Limb (tissue), 2 donors: ENCODE measurements at regions not wholly inside any gene's neighbourhood (a gene's known extent, or its start where the extent isn't known, plus 50 kb on each side); places are given as distances from the start of the nearest gene placed in this dataset.

Experiments
- DNase-seq, 2 donors: peaks; one replicate each; pipeline ENCODE4 v3.0.0-alpha.2; 2016; ENCODE audit errors: extremely low spot score in 2 of 2

DNA sequence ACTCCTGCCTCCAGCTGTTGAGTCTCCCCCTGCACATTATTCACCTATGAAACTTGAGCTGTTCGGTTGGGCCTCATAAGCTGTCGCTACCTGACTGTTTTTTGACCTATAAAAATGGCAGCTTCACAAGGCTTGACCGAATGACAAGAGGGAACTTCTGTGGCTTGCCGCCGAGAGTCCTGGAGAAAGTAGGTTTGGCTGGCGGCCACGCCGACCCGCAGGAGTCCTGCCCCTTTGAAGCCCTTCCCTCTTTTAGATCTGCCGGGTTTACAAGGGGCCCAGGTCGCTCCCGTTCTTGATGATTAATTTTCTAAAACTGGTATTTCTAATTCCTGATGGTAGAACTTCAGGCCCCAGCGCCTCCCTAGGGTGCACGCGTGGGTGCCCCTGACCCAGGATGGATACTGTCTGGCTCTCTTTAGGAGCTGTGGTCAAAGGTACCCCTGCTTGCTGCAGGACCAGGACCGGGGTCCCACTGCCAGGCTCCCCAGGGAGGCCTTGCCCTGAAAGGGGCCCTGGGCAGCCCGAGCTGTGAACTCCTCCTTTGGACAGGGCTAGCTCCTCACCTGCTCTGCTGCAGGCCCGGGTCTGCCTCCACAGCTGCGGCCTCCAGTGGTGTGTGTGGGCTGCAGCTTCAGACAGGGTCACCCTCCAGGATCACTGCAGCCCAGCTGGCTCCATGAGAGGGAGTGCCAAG lies 171.8 kb downstream of the CTTN start:
- no peak for DNase-seq

DNA sequence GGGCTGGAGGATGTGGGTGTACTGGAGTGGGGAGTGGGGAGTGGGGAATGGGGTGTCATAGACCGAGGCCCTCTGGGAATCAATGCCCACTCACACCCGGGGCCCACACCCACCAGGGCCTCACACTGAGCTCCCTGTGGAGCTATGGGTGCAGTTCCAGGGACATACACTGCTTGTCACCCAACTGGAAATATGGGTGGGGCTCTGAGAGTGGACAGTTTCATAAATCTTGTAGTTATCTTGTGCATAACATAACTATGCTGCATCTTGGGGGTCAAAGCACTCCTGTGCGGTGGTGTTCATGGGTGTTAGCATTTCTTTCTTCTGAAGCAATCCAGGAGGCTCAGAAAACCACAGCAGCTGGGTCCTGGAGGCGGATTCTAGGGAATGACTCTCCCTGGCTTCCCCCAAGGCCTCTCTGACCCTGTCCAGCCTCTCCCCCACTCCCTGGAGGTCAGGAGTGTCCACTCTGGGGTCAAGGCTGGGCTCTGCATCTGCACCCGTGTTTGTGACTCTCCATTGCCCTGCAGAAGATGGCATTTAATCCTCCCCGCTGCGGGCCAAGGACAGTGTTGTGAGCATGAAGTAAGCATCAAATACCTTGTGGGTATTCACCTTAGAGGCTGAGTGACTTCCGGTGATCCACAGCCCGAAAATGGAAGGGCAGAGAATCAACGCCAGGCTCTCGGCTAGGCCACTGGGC lies 172.5 kb downstream of the CTTN start:
- no peak for DNase-seq

DNA sequence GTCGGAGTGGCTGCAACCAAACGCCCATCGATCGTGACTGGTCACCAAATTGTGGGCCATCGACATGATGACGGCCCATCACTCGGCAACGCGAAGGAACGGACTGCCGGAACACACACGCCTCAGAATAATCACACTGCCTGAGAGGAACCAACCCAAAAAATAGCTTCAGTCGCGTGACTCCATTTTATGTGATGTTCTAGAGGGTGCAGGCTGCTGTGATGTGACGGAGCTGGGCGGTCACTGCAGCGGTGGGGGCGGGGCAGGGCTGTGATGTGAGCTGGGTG lies 174.6 kb downstream of the CTTN start:
- no peak for DNase-seq

- peak in 1 of 2 donors; percentile 25 for DNase-seq
Observed at GRCh38 chr11:70573701-70574151, 175.4 kb downstream of the CTTN start.

- no peak for DNase-seq
Observed at GRCh38 chr11:70574725-70575347, 176.5 kb downstream of the CTTN start.

DNA sequence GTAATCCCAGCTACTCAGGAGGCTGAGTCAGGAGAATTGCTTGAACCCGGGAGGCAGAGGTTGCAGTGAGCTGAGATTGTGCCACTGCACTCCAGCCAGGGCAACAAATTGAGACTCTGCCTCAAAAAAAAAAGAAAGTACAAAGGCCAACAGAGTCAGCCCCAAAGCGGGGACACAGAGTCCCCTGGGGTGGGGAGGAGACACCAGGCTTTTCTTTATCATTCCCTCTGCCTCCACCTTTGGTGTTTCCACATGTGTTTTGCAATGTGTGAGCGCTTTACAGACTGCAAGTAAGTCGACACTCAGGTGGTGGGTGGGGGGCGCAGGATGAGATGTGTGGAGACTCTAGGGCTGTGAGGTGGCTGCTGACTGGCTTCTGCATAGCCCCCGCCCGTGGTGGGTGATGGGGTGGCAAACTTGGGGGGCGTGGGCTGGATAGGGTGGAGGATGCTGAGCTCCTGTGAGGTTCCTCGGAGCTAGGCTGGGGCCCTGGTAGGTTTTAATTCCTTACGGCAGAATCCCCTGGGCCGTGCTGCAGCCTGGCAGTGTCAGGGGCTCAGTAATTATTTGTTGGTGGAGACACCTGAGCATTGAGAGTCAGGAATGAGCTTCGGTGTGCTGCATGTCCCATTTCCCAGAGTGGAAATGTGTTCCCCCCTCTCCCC lies 177.2 kb downstream of the CTTN start:
- DNase-seq = no peak

DNA sequence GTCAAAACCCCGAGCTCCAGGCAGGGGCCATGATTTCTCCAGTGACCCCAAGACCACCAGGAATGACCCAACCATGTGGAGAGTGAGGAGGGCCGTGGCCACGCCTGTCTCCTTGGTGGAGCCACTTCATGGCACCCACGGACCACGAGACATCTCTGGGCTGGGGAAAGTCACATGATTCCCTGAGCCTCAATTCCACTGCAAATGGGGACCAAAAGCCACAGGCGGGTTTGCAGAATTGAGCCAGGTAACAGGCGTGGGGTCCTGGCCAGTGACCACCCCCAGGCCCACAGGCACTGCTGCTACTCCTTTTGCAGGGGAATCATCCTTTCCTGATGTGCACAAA lies 178.9 kb downstream of the CTTN start:
- DNase-seq = no peak

GRCh38 chr11:70577948-70578347 lies 179.6 kb downstream of the CTTN start:
- no peak for DNase-seq

DNA sequence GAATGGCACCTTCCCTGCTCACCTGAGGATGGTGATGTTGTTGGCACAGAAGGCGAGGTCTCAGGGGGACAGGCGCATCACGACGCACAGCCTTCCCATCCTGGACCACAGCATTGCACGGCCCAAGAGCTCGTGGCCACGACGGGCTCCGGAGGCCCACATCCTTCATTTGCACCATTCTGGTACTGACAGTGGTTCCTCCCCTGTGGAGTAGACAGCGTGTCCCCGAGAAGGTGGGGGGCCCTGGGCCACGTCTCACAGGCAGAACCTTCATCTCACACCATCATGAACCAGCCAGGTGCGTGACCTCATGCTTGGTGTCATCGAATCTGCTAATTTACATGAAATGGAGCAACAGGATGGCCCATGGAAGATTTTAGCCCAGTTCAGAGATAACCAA lies 180.0 kb downstream of the CTTN start:
- DNase-seq = no peak

GRCh38 chr11:70578831-70579230 lies 180.5 kb downstream of the CTTN start:
- no peak for DNase-seq

DNA sequence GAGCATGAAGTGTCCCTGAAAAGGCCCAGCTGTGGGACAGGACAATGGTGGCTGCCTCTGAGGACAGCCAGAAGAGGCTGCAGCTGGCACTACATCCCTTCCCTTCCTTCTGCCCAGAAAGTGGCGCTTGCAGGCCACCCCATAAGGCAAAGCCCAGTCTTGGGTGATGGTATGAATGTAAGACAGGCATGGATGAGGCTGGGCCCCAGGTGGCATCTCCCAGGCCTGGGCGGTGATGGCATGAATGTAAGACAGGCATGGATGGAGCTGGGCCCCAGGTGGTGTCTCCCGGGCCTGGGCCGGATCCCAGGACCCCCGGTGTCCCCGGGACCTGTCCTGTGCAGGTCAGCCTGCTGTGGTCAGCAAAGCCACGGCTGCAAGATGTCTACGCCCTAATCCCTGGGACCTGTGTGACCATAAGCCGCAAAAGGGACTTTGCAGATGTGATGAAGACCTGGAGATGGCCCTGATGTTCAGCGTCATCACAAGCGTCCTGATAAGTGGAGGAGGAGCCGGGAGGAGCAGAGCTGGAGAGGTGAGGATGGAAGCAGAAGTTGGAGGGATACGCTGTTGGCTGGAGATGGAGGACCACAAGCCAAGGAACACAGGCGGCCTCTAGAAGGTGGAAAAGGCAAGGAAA lies 181.1 kb downstream of the CTTN start:
- DNase-seq = no peak

GRCh38 chr11:70580036-70580805 lies 181.9 kb downstream of the CTTN start:
- DNase-seq = peak in 1 of 2 donors; percentile 63

DNA sequence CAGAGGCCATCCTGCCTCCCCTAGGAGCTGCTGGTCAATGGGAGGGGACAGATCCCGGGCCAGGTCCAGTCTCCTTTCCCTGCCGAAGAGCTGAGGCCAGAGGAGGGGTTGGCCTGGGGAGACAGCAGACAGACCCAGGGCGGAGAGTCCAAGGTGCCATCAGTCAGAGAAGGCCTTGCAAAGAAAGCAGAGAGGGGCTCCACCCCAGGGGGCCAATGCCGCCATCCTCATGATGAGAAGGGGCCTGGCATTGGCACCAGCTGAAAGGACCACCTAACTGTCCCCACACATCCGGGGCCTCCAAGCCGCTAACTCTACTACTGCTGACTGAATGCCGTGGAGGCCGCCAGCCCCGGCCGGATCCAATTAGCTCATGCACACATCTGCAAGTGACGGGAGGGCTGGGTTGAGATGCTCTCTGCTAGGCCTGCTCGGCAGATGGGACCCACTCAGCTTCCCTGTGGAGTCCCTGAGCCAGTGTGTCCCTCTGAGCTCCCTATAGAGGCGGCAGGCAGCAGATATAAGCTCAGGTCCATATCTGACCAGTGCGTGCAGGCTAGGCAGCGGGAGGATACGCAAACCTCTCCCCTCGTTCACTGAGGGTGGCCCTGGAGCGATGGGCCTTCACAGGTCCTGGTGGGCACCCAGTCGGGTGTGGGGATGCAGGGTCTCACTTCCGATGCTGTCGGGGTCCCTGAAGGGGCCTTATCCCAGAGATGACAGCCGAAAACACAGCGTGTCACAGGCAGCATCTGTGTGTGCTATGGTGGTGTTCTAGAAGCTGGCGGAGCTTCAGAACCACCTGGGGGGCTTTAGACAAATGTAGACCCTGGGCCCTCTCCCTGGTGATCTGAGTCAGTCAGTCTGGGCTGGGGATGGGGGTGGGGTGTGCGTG lies 183.9 kb downstream of the CTTN start:
- no peak for DNase-seq

DNA sequence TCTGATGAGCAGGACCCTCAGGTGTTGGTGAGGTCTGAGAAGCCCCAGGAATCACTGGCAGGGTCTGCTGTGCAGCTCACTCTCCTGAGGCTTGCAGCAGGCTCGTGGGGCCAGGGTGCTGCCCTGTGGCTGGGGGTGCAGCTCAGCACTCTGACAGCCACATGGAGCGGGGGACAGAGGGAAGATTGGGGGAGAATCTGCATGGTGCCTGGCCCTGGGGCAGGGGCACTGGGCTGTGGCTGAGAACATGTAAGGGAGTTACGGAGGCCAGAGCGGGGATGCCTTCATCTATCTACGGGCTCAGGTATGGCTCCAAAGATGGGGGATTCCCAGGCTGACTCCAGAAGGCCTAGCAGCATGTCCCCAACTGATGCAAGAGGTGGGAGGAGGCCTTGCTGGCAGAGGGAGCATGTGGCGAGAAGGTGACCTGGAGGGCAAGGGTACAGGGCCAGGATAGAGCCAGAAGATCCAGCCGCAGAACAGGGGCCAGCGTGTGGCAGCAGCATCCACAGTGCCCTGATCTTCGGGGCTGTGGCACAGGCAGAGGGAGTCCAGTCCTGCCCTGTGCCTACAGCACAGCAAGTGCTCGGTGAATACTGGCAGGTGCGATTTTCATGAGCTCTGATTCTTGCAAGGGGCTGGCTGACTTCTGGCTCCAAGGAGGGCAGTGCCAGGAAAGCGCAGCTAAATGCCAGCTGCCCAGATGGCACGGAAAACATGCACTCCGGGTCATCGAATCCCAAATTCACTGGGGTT lies 184.7 kb downstream of the CTTN start:
- no peak for DNase-seq

DNA sequence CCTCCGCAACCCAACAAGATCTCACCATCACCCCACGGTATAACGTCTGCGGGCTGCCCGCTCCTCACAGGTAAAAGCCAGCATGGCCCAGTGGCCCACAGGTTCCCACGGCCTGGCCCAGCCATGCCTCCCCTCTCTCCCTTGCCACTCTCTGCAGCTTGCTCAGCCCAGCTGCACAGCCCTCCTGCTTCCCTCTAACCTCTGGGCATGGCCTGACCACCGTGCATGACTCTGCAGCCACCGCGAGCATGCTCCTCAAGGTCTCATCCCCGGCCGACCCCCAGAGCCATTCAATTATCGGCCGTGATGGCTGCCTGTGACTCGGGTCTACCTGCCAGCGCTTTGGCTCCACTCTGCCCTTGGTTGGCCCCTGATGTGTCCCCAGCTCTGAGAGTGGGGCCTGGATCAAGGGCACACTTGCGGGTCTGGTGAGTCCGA lies 185.5 kb downstream of the CTTN start:
- DNase-seq = no peak

GRCh38 chr11:70584498-70585235 lies 186.3 kb downstream of the CTTN start:
- DNase-seq = no peak

DNA sequence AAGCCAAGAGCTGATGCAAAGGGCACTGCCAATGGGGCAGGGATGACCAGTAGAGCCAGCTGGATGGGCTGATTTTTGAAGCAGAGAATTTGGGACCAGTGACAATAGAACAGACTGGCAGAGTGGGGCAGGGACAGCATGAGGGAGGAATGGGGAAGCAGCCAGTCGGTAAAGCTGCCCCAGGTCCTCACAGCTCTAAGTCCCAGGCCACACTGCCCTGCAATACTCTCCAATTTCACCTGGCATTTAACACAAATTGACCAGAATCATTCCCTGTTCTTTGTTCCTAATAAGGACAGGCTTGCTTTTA lies 186.9 kb downstream of the CTTN start:
- DNase-seq = no peak

GRCh38 chr11:70586261-70587074 lies 188.1 kb downstream of the CTTN start:
- DNase-seq = no peak
